NCI-H1436 treated with DMSO at 0.1 percent for 48 hours (cell line): ENCODE measurements at regions not wholly inside any gene's neighbourhood (a gene's known extent, or its start where the extent isn't known, plus 50 kb on each side); places are given as distances from the start of the nearest gene placed in this dataset.
"Not testable (repeated sequence)": the region's sequence is repeated elsewhere in the genome, so short reads cannot be mapped to it uniquely, and the experiment has no call there.

Experiments used
- DNase-seq: peaks from one replicate; lab custom pipeline; 2025; lab: John Stamatoyannopoulos, UW

DNA sequence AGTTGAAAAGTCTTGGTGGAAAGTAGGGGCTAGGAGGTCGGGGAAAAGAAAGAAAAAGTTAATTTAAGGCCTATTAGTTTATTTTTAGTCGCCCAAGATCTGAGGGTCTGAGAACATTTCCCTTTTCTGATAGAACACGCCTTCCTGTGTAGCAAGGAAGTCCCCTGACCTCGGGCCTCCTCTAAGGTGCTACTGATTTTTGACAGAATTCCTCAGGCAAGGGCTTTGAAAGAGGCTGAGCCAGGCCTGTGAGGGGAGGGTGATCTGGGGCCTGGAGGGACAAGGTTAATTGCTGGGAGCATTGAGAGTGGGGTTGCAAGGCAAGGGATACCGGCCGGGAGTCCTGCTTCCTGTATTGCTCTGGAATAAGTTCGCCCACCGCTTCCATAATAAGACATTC lies 131.4 kb upstream of the MYCN start:
- no peak for DNase-seq

DNA sequence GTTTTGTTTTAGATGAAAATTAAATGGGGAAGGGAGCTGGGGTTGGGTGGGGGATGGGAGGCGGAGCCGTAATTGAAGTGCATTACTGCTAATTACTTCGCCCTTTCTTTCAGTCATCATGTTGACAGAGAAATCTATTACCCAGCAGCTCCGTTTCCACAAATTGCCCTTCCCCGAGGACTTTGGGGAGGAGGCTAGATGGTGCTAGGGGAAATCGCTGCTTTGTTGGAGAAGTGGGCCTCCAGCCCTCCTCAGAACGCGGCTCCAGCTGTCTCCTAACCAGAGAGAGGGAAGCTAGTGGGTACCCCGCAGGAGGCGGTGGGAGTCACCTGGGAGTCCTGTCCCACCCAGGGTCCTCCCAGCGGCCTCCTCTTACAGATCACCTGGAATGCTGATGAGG lies 130.9 kb upstream of the MYCN start:
- peak; percentile 81 for DNase-seq

DNA sequence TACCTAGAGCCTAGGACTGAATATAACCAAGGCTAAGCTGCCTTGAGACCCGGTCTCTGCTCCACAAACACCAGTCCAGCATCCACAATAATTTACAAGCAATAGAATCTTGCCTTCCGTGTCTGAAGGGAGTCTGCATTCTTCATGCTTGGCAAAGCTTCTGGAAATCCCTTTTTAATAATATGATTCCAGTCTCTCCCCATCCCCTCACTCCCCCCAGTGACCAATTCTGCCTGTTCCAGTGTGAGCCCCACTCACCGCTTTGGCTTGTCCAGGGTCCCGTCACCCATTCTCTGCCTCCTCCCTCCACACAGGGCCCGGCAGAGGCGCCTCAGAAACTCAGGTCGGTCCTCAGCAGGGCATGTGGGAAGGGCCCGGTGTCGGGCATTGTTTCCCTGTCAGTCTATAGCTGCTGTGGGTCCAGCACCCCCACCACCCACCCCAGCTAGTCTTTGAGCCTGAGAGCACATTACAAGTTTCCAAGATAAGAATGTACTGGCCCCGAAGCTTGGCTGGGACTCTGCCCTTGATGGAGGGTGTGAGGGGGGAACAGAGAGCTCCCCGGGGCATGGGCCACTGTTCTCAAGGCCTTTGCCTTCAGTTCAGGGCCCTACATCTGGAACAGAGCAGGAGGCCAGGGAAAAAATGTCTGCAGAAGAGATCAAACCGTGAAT lies 129.7 kb upstream of the MYCN start:
- DNase-seq: no peak

DNA sequence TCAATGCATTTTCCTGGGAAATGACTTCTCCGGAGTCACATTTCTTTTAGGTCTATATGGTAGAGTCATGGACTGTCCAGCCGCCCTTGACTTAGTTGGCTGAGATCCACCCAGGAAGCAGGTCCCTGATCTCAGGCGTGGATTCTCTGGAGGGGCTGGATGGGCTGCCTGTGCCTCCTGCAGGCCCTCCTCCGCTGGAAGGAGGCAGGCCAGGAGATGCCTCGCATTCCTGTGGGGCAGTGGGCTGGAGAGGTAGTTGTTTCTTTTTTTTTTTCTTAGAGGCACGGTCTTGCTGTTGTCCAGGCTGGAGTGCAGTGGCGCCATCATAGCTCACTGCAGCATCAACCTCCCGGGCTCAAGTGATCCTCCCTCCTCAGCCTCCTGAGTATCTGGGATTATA lies 129.0 kb upstream of the MYCN start:
- no peak for DNase-seq

DNA sequence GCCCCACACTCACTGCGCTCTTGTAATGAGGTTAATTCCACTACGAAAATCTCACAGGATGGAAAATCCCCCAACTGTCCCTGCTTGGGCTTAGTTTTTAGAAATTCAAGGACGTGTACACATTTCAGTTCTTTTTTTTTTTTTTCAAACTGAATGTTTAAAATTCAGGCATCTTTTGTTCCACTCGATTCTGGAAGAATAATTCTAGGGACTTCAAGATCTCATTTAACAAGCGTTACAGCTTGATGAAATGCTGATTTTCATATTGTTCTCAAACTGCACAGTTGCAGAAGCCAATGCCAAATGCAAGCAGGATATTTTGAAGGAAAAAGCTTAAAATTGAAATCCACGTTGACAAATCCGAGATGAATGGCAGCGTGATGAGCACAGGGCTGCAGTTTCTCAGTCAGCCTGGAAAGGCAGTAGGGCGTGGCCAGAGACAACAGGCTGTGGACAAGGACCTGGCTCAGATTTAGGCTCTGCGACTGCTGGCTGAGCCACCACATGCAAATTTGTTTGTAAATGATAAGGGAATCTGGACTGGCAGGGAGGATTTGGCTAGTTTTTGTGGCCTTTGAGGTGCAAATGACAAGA lies 128.1 kb upstream of the MYCN start:
- no peak for DNase-seq

DNA sequence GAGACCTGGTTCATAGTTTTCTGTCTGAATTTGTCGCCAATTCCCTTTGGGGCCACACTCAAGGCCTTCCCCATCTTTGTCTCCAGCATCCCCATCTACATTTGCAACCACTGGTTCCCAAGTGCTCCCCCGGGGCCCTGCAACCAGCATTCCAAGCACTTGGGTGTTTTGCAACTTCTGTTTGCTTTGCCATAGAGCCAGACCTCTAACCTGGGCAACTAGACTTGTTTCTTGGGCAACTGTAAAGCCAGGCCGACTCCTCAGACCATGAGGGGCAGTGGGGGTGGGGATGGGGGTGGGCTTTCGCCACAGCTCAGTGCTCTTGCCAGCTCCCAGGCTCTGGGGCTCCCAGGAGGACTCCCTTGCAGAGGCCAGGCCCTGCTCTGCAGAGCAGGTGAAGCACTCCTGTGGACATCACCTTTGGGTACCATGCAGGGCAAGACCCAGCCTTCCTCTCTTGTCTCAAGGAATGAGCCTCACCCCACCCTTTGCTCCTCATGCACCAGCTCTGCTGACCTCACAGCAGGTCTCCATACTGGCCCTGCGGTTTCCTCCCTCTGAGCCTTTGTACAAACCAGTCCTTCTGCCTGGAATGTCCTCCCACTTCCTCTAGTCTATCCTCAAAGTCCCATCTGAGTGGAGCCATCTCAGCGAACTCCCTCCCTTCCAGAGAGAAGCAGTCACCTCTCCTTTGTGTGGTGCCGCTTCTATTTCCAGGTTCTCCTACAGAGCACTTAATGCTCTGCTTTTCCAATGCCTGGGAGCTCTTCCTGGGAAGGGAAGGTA lies 126.7 kb upstream of the MYCN start:
- DNase-seq: no peak

DNA sequence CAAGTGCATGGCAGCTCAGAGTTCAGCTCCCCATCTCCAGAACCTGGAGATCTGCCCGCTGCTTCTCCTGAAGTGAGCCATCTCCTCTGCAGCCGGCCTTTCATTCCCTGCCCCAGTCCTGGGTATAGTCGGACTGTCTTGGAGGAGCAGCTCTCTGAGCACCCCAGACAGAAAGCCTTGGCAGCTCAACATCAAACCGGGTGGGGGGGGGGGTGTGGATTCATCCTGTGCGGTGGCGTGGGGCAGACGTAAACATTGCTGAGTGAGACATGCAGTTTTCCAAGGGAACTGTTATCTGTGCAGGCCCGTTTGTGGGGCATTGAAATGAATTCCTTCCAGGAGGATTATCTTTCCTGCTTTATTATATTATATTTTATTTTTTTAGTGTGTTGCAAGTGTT lies 125.9 kb upstream of the MYCN start:
- no peak for DNase-seq

DNA sequence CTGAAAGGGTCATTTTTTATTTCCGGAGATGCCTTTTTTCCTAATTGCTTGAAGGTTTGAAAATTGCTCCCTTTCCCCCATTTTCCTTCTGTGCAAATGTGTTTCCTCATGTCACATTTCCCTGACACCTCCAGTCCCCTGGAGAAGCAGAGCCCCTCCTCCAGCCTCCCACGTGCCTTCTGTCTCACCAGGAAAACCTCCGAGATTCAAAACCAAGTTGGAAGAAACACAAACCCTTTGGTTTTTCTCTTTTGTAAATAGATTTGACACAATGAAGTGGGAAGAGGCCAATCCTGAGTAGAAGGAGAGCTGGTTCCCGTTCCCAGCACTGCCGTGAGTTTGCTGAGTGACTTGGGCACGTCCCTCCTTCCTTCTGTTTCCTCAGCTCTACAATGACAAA lies 125.4 kb upstream of the MYCN start:
- DNase-seq: no peak

DNA sequence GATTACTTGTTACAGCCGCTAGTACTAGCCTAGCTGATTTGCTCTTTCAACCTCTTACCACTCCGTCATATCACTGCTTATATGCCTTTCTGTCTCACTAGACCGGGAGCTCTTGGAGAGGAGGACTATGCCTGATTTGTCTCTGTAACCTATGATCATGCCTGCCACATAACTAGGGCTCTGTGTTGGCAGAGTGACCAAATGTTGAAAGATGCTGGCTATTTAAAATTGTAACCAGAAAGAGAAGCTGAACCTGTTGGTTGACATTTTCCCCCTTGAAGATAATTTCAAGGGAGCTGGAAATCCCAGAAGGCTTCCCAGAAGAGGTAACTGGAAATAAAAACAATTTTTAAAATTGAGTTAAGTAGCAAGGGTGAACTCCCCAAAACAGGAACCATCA lies 124.1 kb upstream of the MYCN start:
- DNase-seq: no peak

DNA sequence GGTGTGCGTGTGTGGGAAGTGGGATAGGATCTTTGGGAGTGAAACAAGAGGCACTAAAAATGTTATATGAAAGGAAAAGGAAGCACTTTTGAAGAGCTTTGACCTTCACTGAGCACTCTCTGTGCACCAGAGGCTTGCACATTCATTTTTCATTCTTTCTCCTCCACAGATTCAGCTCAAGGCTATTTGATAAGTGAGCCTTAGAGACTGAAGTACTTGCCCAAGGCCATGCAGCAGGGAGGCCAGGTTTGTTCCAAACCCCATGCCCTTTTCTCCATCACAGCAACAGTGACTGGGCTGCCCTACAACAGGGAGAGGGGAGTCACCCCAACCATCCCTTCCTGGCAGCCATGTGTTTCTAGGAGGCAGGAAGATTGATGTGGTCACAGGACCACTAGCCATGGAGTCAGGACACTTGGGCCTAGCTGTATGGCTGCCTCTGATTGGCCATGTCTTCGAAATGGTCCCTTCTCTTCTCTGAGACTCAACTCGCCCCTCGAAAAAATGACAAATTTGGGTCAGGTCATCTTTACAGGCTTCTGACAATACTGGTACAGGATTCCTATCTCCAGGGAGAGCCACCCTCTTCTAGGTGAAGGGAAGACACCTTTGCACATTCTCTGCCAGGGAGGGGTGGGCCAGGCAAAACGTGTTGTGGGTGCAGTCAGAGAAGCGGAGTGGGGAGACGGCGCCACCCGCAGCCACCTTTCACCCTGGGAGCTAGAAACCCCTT lies 123.5 kb upstream of the MYCN start:
- DNase-seq: no peak

DNA sequence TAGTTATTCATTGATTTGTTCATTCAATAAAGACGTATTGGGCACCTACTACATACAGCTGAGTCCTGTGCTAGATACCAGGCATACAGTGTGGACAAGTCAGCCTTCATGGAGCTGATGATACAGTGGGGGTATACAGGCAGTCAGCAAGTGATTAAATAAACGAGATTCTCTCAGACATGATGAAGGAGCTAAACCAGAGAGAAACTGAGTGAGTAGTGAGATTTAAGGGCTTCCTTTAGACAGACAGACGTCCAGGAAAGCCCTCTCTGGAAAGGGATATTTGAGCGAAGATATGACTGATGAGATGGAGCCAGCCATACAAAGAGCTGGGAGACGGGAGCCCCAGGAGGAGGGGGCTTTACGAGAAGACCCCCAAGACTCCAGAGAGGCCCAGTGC lies 122.6 kb upstream of the MYCN start:
- DNase-seq: no peak

DNA sequence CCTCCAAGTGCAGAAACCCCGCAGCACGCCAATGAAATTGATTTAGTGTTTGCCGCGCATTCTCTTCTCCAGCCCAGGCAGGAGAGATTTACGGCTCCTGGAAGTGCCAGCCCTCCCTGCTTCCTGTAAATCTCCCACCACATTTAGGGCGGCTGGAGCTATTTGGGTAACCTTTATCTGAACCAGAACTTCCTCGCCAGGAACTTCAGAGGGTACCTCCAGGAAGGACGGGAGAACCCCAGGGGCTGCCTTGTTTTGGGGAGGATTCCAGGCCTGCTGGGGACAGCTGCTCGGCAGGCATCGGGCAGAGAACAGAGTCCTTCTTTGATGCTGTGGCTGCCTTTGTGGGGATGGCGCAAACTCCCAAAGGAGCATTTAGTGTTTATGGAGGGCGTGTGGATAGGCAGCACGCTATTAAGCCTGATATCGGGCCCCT lies 122.0 kb upstream of the MYCN start:
- DNase-seq: no peak

DNA sequence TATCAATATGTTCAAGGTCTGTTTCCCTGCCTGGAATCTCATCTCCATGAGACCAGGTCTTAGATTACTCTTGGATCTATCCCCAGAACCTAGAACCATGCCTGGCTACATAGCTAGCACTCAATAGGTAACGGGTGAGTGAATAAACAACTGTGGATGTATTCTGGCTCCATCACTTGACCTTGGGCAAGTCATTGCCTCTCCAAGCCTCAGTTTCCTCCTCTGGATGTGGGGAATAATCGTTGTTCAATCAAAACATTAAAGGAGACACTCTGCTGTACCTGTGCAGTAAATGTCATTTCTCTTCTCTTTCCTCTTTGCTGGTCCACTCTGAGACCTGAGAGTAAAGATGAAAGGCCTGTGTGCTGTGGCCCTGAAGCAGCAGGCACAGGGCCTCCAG lies 121.5 kb upstream of the MYCN start:
- DNase-seq: no peak

DNA sequence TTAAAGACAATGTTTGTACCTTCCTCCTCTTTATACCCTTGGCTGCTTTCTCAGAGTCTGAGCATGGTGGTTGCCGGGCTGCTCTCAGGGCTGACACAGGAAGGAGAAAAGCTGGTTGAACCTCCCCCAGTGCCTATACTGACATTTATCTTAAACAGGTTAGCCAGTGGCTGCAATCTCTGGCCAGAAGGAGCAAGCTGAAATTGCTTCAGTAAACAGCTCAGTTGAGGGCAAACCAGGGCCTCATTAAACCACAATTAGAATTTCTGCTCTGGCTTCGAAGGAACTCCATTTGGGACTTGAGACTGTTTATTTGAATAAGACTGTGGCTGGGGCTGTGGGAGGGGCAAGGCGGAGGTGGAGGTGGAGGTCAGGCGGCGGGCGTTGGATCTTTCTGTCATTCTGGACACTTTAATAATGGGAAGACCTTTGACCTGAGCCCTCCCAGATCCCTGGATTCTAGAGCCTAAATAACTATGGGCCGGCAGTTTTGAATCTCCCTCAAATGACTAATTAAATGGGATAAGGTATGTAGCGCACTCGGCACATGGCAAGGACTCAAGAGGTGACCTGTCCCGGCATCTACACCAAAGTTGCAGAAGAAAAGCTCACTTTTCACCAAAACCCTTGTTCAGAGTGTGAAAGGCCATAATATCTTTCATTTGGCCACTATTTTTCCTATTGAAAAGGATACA lies 120.6 kb upstream of the MYCN start:
- no peak for DNase-seq

DNA sequence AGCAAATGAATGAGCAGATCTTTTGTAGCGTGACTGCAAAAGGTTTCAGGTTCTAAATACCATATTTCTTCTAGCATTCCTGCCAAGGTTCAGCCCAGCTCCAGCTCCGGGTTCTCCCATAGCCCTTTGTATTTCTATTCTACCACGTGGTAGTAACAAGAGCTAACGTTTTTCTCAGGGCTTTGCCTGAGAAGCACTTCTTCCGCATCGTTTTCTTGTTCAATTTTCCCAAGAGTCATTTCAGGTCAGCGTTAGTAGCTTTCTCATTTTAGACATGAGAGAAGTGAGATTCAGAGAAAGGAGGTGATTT lies 120.1 kb upstream of the MYCN start:
- DNase-seq: no peak

DNA sequence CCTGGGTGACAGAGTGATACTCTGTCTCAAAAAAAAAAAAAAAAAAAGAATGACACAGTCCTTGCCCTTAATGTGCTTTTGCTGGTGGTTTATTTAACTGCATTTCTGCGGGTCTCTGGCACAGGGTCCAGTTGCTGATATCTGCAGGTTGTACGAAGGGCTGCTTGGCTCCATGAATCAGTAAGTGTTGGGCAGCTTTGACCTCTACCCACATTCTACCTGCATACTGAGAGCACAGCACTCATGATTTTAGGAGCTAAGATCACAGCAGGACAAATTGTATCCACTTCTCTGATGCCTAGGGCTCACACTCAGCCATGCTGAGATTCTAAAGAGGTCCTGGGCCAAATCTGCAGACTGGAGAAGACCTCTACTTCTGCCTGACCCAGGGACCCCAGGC lies 119.4 kb upstream of the MYCN start:
- no peak for DNase-seq

DNA sequence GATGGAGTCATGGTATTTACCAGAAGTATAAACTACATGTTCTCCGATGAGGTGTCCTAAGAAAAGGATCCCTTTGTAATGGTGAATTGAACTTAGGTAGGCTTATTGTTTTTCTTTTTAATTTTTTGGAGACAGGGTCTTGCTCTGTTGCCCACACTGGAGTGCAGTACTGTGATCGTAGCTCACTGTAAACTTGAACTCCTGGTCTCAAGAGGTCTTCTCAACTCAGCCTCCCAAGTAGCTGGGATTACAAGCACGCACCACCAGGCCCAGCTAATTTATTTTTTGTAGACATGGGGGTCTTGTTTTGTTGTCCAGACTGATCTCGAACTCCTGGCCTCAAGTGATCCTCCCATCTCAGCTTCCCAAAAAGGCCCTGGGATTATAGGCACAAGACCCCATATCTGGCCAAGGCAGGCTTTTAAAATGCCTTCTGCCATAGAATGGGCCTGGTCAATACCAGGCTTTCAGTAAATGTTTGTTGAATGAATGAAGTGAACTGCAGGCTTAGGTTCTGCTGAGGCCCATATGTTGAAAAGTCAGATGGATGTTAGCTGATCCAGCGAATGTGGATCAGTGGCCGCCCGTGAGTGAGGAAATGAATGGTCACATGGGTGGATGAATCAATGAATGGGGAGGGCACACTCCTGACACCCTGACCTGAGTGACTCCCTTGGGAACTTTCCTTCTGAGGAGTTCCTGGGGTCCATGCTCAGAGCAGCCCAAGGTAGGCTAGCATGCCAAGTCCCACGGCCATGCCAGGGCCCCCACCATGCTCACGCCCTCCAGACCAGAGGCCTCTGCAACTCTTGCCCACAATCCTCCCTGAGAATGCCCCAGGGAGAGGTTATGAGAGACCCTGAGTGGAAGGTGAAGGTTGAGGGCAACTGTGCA lies 118.0 kb upstream of the MYCN start:
- no peak for DNase-seq

DNA sequence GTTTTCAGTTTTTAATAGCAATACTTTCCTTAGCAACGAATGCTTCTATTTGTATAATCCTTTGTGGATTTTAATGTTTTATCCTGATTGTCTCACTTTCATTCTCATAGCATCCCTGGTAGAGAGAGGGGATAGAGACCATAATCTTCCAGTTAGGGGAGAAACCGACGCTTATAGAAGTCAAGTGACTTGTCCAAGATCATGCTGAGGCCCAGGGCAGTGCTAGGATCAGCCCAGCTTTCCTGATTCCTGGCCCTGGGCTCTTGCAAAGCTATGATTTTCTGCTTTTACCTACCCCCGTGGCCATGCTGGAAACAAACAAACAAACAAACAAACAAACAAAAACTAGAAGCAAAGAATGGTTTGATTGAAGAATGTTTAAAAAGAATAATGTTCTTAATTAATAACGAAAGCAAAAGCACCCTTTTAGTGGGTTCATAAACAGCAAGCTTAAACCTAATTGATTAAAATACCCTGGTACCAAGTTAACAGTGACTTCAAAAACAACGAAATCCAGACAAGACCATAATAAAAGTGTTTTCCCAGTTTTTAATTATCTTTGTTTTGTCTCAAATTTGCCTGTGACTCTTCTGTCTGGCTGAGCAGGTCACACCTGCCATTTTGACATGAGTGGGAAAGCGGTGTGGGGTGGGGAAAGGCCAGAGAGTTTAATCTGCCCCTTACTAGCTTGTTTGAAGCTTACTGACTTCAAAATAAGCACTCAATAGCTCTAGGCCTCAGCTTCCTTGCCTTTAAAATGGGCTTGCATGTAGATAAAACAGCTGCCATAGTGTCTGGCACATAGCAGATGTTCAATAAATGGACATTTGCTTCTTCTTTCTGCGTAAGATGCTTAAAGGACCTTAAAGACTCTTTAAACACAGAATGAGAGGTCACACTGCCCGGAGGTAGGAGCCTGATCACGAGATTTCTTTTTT lies 116.6 kb upstream of the MYCN start:
- DNase-seq: no peak

DNA sequence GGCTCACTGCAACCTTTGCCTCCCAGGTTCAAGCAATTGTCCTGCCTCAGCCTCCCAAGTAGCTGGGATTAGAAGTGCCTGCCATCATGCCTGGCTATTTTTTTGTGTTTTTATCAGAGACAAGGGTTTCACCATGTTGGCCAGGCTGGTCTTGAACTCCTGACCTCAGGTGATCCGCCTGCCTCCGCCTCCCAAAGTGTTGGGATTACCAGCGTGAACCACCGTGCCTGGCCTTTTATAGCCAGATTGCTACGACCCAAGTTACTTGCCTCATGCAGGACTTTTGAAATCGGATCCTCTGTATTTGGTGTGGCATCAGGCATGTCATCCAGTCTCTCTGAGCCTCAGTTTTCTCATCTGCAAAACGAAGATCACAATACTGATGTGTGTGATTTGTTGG lies 115.9 kb upstream of the MYCN start:
- DNase-seq: not testable (repeated sequence)
